ENCODE measurements at regions not wholly inside any gene's neighbourhood (a gene's known extent, or its start where the extent isn't known, plus 50 kb on each side); places are given as distances from the start of the nearest gene placed in this dataset.
"Not testable (repeated sequence)": the region's sequence is repeated elsewhere in the genome, so short reads cannot be mapped to it uniquely, and the experiment has no call there.

GRCh38 chr3:75129101-75129500, 514.6 kb upstream of the CNTN3 start:
- DNase-seq = no peak

GRCh38 chr3:75136100-75136897, 521.8 kb upstream of the CNTN3 start:
- DNase-seq = no peak

- no peak for DNase-seq
These were observed 523.9 kb upstream of the CNTN3 start for GRCh38 chr3:75138345-75138744.

DNA sequence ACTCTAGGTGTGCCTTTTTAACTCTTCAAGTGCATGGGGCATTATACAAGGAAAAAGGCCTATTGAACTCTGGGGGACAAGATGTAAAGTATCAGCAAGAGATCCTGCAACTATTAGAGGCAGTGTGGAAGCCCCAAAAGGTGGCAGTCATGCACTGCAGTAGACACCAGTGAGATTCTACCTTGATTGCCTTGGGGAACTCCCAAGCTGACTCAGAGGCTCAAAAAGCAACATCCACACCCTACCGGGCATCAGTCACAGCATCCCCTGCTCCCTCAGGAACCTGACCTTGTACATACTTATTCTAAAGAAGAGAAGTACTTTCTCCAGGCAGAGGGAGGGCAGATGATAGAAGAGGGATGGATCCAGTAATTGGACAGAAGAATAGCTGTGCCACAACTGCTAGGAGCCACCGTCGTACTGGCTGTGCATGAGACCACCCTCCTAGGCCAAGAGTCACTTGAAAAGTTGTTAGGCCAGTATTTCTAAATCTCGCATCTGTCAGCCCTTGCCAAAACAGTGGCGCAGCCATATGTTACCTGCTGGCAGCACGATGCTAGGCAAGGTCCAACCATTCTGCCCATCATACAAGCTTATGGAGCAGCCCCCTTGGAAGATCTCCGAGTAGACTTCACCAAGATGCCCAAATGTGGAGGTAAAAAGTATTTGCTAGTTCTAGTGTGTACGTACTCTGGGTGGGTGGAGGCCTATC, 523.1 kb upstream of the FRG2C start:
- no peak for DNase-seq

DNA sequence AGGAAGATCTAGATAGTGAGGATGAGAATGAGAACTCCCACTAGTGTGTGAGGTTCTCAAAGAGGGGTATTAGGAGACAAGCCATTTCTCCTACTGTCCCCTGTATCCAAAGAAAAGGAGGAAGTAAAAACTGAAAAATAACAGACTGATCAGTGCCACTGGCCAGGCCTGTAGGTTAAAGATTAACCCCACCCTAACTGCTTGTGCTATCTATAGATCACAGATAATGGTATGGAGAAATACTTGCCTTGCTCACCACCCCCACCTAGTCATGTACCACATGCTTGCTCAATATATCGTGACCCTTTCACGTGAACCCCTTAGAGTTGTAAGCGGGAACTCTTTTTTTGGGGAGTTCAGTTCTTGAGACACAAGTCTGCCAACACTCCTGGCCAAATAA, 519.7 kb upstream of the FRG2C start:
- no peak for DNase-seq

- DNase-seq = no peak
These were observed 492.4 kb upstream of the FRG2C start for GRCh38 chr3:75171630-75172230.

- DNase-seq = no peak
These were observed 487.2 kb upstream of the FRG2C start for GRCh38 chr3:75176937-75177336.

DNA sequence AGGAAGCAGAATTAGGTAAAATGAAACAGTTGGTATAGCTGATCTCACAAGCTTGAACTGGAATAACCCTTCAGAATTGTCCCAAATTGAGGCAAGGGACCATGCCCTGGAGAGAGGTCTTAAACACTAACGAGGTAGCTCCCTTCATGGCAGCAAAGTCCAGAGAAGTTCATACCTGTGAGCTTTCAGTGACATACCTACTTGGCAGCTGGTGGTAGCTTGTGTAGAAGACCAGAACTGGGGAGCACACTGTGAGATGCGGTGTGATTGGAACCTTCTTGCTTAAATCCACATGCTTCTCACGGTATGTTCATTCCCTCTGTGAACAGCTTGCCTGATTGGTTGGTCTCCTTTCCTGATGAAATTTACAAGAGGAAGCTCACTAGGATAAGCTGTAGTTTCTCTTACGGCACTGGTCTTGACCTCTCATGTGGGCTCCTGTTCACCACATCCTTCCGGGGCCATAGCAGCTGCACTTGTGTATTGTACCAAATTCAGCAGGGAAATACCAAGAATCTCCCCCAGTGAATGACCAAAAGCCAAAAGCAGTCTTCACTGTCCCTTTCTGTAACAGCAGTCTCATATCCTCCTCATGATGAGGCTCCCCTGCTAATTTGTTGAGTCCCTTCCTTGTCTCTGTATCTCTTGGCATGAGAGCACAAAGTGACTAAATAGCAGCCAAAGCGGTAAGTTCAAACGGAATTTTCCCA, 483.7 kb upstream of the FRG2C start:
- no peak for DNase-seq

- DNase-seq = no peak
These were observed 483.2 kb upstream of the FRG2C start for GRCh38 chr3:75180945-75181298.

GRCh38 chr3:75188962-75189361, 475.2 kb upstream of the FRG2C start:
- DNase-seq = no peak

- DNase-seq = peak; percentile 58
These were observed 471.9 kb upstream of the FRG2C start for GRCh38 chr3:75192146-75192616.

DNA sequence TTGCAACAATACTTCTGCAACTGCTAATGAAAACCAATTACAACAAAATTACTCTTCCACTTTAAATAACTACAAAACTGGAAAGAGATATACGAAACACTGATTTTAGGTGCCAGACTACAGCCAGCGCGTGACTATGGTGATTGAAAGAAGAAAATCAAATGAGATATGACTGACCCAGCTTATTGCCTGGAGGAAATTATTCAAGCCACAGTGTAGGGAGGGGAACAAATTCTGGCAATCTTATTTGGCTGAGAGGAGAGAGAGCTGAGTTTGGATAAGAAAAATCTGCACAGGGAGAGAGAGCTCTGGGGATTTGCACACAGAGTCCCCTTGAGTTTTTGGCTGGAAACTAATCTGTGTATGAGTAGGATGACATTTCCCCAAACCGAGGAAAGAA, 470.3 kb upstream of the FRG2C start:
- no peak for DNase-seq

GRCh38 chr3:75214332-75214731, 449.8 kb upstream of the FRG2C start:
- not testable (repeated sequence) for DNase-seq

- no peak for DNase-seq
These were observed 445.6 kb upstream of the FRG2C start for GRCh38 chr3:75218577-75218976.

- DNase-seq = no peak
These were observed 443.2 kb upstream of the FRG2C start for GRCh38 chr3:75220932-75221331.

DNA sequence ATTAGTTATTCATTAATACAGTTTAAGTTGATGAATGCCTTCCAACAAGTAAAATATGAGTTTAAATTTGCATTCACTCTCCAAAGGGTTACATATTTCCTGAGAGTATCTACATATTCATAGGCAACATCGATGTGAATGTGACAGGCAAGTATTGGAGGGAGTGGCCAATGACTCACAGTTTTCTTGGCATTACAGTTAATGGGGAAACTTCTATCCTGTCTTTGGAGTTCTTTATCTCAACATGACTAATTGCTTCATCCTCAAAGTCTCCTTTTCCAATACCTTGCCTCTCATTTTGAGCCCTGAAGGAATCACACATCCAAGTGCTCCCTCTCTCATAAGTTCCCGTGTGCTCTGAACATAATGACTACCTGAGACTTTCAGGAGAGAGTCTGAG, 439.7 kb upstream of the FRG2C start:
- no peak for DNase-seq

- DNase-seq = no peak
These were observed 431.9 kb upstream of the FRG2C start for GRCh38 chr3:75232216-75232615.

DNA sequence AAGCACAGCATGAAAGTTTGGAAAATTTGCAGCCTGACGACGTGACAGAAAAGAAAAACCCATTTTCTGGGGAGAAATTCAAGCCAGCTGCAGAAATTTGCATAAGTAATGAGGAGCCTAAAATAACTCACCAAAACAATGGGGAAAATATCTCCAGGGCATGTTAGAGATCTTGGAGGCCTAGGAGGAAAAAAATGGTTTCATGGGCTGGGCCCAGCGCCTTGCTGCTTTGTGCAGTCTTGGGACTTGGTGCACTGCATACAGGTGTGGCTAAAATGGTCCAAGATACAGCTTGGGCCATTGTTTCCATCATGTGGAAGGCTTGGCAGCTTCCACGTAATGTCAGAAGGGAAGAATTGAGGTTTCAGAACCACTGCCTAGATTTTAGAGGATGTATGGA, 428.5 kb upstream of the FRG2C start:
- no peak for DNase-seq

GRCh38 chr3:75237053-75237452, 427.1 kb upstream of the FRG2C start:
- no peak for DNase-seq

- no peak for DNase-seq
These were observed 426.7 kb upstream of the FRG2C start for GRCh38 chr3:75237477-75237876.

DNA sequence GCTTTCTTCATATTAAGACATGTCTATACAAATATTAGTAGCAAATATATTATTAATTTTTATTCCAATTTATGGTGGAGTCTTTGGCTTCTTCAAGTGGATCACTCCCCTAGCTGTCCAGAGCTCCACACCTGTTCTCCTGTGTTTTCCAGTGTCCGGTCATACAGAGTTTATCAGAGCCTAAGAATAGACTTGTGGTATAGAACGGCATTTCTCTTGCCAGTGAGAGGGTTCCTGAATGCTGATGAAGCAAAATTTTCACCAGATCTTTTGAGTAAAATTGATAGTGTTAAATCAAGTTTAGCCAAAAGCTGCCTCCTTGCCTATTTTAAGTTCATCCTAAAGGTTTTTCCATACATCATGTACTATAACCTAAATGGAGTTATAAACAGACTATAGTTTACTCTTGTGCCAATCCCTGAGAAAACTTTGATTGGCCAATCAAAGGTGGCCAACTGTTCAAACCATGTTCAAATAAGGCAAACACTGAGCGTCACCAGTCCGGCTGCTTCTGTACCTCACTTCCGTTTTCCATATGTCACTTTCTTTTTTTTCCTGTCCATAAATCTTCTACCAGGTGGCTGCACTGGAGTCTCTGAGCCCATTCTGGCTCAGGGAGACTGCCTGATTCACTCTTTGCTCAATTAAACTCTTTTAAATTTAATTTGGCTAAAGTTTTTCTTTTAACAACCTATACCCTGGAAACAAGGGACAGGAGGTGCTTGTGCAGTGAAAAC, 422.7 kb upstream of the FRG2C start:
- not testable (repeated sequence) for DNase-seq

DNA sequence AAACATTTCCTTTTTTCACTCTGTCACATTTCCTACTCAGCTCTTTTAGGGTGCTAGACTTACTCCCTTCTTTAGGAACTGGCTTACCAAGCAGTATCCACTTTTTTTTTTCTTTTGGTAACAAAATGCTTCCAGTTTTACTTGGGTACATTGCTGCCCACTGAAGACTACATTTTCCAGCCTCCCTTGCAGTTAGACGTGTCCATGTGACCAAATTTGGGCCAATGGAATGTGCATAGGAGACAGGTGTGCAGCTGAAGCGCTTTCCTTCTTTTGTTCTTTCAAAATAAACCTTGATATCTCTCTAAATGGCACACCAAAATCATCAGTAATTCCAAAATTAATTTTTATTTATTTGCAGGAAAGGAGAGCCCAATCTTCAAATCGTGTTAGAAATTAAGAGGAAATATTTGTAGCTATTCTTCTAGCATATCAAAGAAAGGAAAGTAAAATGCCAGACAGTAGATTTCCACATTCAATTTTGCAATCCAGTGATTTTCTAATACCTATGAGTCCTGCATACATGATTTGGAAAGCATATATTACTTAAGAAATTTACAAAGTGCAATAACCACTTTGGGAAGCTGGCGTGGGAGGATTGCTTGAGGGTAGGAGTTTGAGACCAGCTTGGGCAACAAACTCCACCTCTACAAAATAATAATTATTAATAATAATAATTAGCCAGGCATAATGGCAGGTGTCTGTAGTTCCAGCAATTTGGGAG, 422.0 kb upstream of the FRG2C start:
- DNase-seq = no peak

Data from CD4-positive, alpha-beta T cell treated with Interleukin-17A for 4 hours (primary cell).